ENCODE measurements at regions not wholly inside any gene's neighbourhood (a gene's known extent, or its start where the extent isn't known, plus 50 kb on each side); places are given as distances from the start of the nearest gene placed in this dataset.

DNA sequence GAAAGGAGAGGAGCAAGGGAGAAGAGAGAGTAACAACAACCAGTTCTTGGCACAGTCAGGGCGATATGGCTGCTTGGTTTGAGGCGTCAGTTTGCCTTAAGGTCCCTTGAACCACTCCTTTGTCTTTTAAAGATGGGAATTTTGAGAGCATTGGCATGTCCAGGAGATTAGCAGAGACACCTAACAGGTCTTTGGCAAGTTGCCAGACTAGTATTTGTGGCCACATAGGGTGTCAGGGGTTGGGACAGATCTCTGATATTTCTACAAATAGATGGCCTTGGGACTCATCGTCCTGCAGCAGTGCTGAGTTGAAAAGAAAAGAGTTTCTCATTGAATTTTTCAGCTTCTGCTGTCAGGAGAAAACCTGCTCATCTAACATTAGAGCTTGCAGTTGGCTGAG is 55.3 kb upstream of the KCND3 start:
- ChIA-PET CTCF (no interaction called here), POLR2A (no interaction called here)
- no peaks in the 10 kb centered on the region for H3K79me2 ChIP-seq (ENCODE audit: control insufficient read depth, insufficient read depth, low read length)
- Mint-ChIP-seq H3K4me1 (no peaks in the 10 kb centered on the region), H3K4me3 (no peak overlapping the region), H3K9me3 (ENCODE audit: insufficient read depth) (no peaks in the 10 kb centered on the region), H3K27me3 (peaks cover 34% of the 10 kb centered on the region), H3K27ac (no peak overlapping the region)
- H2AFZ ChIP-seq (ENCODE audit: insufficient read depth, low read depth, low read length, poor library complexity, severe bottlenecking), result no peak overlapping the region
- no peak overlapping the region for H3K27ac ChIP-seq (ENCODE audit: low read length in 2 of 2)
- intact Hi-C loops (cut with micrococcal nuclease), result no loop called here
- peaks cover 0 to 16% (median 2%) of the 10 kb centered on the region in 4 experiments for H3K27me3 ChIP-seq (replicated peaks in 1 of 4; ENCODE audit: control extremely low read depth in 1 of 4, control insufficient read depth in 3 of 4, insufficient read depth in 4 of 4, low read length in 3 of 4)
- no peak overlapping the region for H3K9ac ChIP-seq (ENCODE audit: low read length)
- no peak overlapping the region for H3K4me2 ChIP-seq (replicated peaks; ENCODE audit: low read depth, low read length, poor library complexity, severe bottlenecking)
- H3K9me3 ChIP-seq (ENCODE audit: control extremely low read depth in 1 of 3, control insufficient read depth in 2 of 3, insufficient read depth in 1 of 3, low read length in 2 of 3), result peaks cover 0 to 4% (median 0%) of the 10 kb centered on the region in 3 donors
- 84% methylated on average over 3 of the region's 3 CpGs for WGBS (ENCODE audit: insufficient coverage)
- no peak overlapping the region for H3K4me3 ChIP-seq (ENCODE audit: control extremely low read depth in 1 of 5, extremely low read depth in 1 of 5, insufficient read depth in 1 of 5, low read depth in 2 of 5, low read length in 4 of 5)
- no peaks in the 10 kb centered on the region for H3K4me1 ChIP-seq (ENCODE audit: control insufficient read depth in 2 of 2, insufficient read depth in 2 of 2, low read length in 2 of 2)
- H3K36me3 ChIP-seq (replicated peaks in 1 of 2; ENCODE audit: control extremely low read depth in 1 of 2, control insufficient read depth in 1 of 2, extremely low read depth in 1 of 2, insufficient read depth in 2 of 2, low read length in 1 of 2), result no peaks in the 10 kb centered on the region
- DNase-seq (no peak), ATAC-seq (ENCODE audit: low read depth) (no peak)
- H4K20me1 ChIP-seq (ENCODE audit: control insufficient read depth, insufficient read depth, low read length, poor library complexity, severe bottlenecking), result no peaks in the 10 kb centered on the region
- TF ChIP-seq EZH2 (IDR thresholded peaks at IDR 0.05; ENCODE audit: borderline replicate concordance, insufficient read depth, low read depth, low read length, poor library complexity, severe bottlenecking) (no peak), CTCF (IDR thresholded peaks at IDR 0.05) (no peak)

DNA sequence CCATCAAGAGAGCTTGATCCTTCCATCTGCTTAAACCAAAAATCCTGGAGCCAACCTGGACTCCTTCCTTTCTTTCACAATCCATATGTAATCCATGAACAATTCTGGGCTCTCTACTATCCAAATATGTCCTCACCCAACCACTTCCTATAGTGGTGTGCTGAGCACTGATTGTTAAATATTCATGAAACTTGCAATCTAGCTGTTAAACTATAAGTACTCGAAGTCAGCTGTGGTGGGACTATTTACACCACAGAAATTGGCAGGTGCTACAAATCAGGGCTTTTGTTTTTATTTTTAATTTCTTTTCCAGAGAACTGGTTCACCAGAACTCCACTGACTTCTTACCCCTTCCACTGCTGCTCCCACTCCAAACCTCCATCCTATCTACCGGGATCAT is 57.2 kb upstream of the KCND3 start:
- Mint-ChIP-seq H3K27me3 (peaks cover 43% of the 10 kb centered on the region), H3K4me1 (no peaks in the 10 kb centered on the region), H3K27ac (no peak overlapping the region), H3K9me3 (ENCODE audit: insufficient read depth) (no peaks in the 10 kb centered on the region), H3K4me3 (no peak overlapping the region)
- H3K27ac ChIP-seq (ENCODE audit: low read length in 2 of 2), result no peak overlapping the region
- H3K4me2 ChIP-seq (replicated peaks; ENCODE audit: low read depth, low read length, poor library complexity, severe bottlenecking), result no peak overlapping the region
- no peaks in the 10 kb centered on the region for H4K20me1 ChIP-seq (ENCODE audit: control insufficient read depth, insufficient read depth, low read length, poor library complexity, severe bottlenecking)
- no peaks in the 10 kb centered on the region for H3K36me3 ChIP-seq (replicated peaks in 1 of 2; ENCODE audit: control extremely low read depth in 1 of 2, control insufficient read depth in 1 of 2, extremely low read depth in 1 of 2, insufficient read depth in 2 of 2, low read length in 1 of 2)
- intact Hi-C loops (cut with micrococcal nuclease), result no loop called here
- peaks cover 0 to 16% (median 2%) of the 10 kb centered on the region in 4 experiments for H3K27me3 ChIP-seq (replicated peaks in 1 of 4; ENCODE audit: control extremely low read depth in 1 of 4, control insufficient read depth in 3 of 4, insufficient read depth in 4 of 4, low read length in 3 of 4)
- no peak overlapping the region for H2AFZ ChIP-seq (ENCODE audit: insufficient read depth, low read depth, low read length, poor library complexity, severe bottlenecking)
- H3K4me3 ChIP-seq (ENCODE audit: control extremely low read depth in 1 of 5, extremely low read depth in 1 of 5, insufficient read depth in 1 of 5, low read depth in 2 of 5, low read length in 4 of 5), result no peak overlapping the region
- no peak for ATAC-seq (ENCODE audit: low read depth)
- no peak for DNase-seq
- no peaks in the 10 kb centered on the region for H3K79me2 ChIP-seq (ENCODE audit: control insufficient read depth, insufficient read depth, low read length)
- no peaks in the 10 kb centered on the region for H3K4me1 ChIP-seq (ENCODE audit: control insufficient read depth in 2 of 2, insufficient read depth in 2 of 2, low read length in 2 of 2)
- 100% methylated on average over 2 of the region's 2 CpGs for WGBS (ENCODE audit: insufficient coverage)
- ChIA-PET CTCF (no interaction called here), POLR2A (no interaction called here)
- no peak overlapping the region for H3K9ac ChIP-seq (ENCODE audit: low read length)
- TF ChIP-seq EZH2 (IDR thresholded peaks at IDR 0.05; ENCODE audit: borderline replicate concordance, insufficient read depth, low read depth, low read length, poor library complexity, severe bottlenecking), result no peak
- TF ChIP-seq CTCF (IDR thresholded peaks at IDR 0.05), result no peak
- peaks cover 0 to 4% (median 0%) of the 10 kb centered on the region in 3 donors for H3K9me3 ChIP-seq (ENCODE audit: control extremely low read depth in 1 of 3, control insufficient read depth in 2 of 3, insufficient read depth in 1 of 3, low read length in 2 of 3)
